ENCODE measurements at regions not wholly inside any gene's neighbourhood (a gene's known extent, or its start where the extent isn't known, plus 50 kb on each side); places are given as distances from the start of the nearest gene placed in this dataset.

DNA sequence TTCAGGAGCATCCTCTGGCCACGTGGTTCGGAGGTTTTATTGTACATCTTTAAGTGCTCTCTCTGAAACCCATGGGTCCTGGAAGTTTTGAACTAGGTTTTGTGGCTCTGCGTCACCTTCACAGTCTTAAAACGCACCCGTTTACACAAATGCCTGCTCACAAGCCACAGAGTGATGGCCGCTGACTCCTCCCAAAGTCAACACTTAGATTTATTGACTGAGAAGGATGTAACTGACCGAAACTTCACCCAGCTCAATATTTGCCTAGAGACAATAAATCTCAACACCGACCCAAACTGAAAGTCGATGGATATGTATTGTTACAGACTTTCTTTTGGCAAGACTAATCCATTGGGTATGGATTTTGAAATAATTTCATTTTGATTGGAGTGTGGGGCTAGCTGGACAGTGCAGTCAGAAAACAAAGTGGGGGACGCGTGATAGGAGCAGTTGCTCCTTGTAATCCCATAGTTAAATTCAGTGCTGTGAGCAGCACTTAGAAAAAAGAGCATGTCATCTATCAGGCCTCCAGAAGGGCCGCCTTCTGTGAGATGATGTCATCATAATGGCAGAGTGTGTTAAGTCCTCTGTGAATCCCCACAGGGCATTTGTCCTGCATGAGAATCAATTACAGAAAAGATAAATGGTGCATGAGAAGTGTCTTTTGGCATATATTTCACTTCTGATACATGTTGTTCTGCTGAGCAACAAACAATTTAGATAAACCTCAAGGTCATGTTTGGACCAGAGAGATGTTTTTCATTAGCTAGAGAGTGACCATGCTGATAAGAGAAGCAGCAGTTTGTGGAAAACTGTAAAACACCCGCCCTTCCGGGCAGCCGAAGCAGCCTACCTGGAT lies 183.7 kb downstream of the INO80D start:
- no peak for DNase-seq (ENCODE audit: low spot score)

DNA sequence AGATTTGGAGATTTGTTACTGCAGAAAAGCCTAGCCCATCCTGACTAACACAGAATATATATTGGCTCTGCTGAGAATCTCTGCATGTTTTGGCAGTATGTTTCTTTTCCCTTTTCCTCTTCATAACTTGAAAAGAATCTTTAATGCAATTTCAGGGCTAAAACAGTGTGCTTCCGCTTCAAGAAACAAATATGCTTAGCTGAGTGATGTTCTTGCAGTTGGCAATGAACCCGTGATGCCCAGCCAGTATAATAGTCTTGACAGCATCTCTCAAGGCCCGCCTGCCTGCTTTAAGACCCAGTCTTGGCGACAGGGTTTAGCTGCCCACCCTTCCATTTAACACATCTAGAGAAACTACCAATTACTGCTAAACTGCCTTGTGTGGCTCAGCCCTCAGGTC lies 184.5 kb downstream of the INO80D start:
- DNase-seq (ENCODE audit: low spot score): no peak

DNA sequence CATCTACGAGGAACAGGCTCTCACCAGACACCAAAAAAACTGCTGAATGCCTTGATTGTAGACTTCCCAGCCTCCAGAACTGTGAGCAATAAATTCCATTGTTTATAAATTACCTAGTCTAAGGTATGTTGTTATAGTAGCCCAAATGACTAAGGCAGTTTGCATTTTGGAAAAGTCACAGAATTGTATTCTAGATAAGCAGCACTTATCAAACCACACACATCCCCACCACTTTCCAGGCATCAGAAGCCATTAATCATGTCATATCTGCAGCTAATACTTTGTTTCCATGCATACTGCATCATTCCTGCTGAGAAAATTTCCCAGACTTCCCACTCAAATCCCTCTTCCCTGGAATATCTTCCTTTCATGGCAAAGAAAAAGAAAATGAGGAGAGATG lies 187.2 kb downstream of the INO80D start:
- no peak for DNase-seq (ENCODE audit: low spot score)

GRCh38 chr2:205895981-205896655 lies 189.9 kb downstream of the INO80D start:
- no peak for DNase-seq (ENCODE audit: low spot score)

- DNase-seq (ENCODE audit: low spot score): no peak
Measured at GRCh38 chr2:205892665-205893259, 193.2 kb downstream of the INO80D start.

DNA sequence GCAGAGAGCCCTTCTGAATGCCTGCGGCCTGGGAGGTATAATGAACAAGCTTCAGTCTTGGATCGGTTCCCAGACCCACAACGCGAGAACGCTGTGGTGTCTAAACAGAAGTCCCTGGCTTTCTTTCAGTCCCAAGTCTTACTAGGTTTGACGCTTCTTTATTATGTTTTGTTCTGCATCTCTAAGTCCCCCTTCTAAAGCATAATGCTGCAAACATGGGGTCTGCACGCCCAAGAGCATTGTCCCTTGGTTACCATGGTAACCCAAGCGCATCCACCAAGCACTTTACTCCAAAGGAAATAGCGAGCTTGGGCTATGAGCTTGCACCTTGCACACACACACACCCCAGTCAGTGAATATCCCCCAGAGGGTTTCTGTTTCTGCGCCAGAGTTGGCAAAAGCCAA lies 193.7 kb downstream of the INO80D start:
- no peak for DNase-seq (ENCODE audit: low spot score)

GRCh38 chr2:205889114-205889513 lies 196.9 kb downstream of the INO80D start:
- DNase-seq (ENCODE audit: low spot score): no peak

DNA sequence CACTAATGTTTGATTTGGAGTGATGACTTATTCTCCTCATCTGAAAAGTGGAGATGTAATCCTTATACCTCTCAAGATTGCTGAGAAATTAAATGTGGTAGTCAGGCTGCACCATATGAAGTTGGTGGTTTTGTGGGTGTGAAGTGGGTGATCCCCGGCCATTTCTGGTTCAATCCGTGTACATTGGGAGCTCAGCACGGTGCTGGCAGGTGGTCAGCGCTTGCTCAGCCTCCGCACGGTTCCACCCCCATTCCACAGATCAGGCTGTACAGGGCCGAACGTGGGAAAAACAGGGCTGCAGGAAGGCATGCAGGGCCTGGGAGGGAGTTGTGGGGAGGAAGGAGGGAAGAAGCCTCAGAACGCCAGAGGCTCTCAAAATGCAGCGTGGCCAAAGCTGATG lies 198.3 kb downstream of the INO80D start:
- DNase-seq (ENCODE audit: low spot score): no peak

GRCh38 chr2:205885492-205886099 lies 200.4 kb downstream of the INO80D start:
- peak; percentile 52 for DNase-seq (ENCODE audit: low spot score)

GRCh38 chr2:205883965-205884364 lies 201.7 kb downstream of the NRP2 start:
- no peak for DNase-seq (ENCODE audit: low spot score)

DNA sequence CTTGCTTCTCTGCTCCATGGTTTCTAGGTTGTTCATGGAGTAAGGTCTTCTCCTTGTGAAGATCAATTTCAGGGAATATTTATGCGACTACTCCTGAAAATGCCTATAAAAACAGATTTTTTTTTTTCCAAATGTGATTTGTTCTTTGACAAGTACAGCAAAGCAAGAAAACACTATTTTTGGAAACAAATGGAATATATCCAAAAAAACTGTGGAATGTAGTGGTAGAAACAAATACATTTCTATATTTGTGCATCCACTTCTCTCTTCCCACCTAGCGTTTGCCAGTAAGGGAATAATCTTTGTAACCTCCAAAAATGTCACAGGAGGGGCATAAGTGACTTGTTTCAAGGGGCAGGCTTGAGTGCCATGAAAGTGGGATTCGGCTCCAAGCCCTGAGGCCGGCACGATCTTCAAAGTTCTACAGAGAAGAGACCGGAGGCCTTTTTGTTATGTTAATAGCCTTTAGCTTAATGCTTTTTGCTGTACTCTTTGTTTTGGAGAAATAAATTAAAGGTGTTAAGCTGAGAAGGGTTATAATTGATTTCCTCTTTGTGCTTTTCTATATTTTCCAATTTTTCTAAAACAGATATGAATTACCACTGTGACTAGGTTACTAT lies 200.6 kb downstream of the NRP2 start:
- DNase-seq (ENCODE audit: low spot score): no peak

DNA sequence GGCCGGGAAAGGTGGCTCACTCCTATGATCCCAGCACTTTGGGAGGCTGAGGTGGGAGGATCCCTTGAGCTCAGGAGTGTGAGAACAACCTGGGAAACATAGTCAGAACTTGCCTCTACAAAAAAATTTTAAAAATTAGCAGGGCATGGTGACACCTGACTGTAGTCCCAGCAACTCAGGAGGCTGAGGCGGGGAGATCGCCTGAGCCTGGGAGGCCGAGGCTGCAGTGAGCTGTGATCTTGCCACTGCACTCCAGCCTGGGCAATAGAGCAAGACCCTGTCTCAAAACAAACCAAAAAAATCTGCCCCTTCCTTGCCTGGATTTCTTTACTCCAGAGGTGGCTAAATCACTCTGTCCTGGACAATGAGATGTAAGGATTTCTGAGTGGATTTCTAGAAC lies 197.7 kb downstream of the NRP2 start:
- no peak for DNase-seq (ENCODE audit: low spot score)

GRCh38 chr2:205878999-205879762 lies 196.9 kb downstream of the NRP2 start:
- DNase-seq (ENCODE audit: low spot score): no peak

- DNase-seq (ENCODE audit: low spot score): no peak
Measured at GRCh38 chr2:205877496-205877895, 195.2 kb downstream of the NRP2 start.

DNA sequence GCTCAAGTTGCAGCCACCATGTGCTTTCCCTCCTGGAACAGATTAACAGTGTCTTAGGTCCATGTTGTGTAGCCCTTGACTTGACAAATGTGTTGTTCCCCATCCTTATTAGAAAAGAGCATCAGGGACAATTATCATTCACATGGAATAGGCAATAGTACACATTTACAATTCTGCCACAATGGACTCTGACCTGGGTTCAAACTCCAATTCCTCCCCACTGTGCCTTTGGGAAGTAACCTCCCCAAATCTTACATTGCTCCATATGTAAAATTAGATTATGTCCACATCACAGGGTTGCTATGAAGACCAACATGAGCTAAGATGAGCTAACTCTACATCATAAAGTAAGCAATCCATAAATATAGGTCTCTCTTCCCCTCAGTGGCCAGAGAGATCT lies 193.8 kb downstream of the NRP2 start:
- DNase-seq (ENCODE audit: low spot score): no peak

DNA sequence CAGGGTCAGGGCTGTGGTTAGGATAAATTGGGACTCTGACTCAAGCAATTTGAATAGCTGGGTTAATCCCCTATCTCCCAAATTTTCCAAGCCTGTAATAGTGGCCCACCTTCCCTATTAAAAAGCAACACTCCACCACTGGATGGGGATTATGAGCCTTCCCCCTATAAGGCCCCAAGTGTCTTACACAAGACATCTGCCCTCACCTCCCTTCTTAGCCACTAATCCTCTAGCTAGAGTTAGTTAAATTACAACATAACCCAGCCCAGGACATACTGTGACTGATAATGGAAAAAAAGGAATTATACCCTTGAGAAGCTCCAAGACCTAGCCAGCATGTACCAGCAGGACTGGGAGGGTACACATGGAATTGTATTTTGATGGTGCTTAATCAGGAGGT lies 190.4 kb downstream of the NRP2 start:
- no peak for DNase-seq (ENCODE audit: low spot score)

DNA sequence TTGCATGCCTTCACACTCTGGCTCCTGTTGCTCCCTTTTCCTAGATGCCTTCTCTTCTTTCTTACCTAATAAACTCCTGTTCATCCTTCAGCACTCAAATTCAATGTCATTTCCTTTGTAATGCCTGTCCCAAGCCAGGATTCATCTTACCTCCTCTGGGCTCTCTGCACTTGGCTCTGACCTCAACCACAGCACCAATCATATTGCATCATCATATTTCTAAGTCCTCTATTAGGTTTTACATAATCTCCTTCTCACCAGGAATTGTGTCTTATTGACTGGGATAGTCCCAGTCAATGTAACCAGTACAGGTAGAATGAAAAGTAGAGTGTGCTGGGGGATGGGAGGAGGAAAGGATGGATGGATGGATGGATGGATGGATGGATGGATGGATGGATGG lies 187.1 kb downstream of the NRP2 start:
- DNase-seq (ENCODE audit: low spot score): no peak

- DNase-seq (ENCODE audit: low spot score): no peak
Measured at GRCh38 chr2:205868773-205869333, 186.6 kb downstream of the NRP2 start.

DNA sequence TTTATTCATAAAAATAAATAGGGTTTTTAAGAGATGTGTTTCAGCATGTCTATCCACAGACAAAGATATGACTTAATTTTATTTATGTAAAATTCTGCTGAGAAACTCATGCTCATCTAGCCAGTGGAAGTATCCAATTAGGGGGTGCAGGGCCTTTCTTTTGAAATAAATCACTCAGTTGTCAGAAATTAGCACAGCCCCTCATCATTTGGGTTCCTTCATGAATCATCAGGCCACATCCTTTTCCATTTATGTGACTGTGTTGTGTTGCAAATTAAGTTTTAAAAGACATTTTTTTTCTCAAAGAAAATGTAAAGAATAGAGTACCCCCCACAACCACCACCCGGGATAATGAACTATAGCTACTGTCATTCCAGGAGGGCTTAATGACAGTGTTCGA lies 185.8 kb downstream of the NRP2 start:
- no peak for DNase-seq (ENCODE audit: low spot score)

- no peak for DNase-seq (ENCODE audit: low spot score)
Measured at GRCh38 chr2:205867371-205867770, 185.1 kb downstream of the NRP2 start.

- DNase-seq (ENCODE audit: low spot score): no peak
Measured at GRCh38 chr2:205865905-205866441, 183.7 kb downstream of the NRP2 start.
